ENCODE measurements at regions not wholly inside any gene's neighbourhood (a gene's known extent, or its start where the extent isn't known, plus 50 kb on each side); places are given as distances from the start of the nearest gene placed in this dataset.

DNA sequence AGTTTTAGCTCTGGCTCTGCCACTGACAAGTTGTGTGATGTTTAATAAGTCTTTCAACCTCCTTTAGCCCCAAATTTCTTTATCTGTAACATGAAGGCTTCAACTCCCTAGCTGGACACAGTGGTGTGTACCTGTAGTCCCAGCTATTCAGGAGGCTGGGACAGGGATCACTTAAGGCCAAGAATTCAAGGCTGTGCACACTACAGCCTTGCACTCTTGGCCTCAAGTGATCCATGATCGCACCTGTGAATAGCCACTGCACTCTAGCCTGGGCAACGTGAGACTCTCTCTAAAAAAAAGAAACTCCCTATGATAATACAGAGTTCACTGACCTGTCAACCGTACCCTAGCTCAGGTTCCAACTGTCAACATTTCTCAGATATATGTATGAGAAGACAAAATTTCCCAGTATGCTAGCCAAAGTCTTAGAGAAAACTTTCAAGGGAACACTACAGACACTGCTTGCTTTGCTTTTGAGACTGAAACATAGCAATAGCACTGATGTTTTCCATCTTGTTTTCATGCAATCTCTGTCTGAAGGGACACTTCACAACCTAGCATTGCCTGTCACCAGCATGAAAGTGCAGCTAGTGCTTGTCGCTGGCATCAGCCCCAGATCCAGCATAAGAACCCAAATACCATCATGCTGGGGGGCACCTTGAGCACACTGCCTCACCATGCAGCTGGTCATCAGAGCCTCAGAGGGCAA is 51.6 kb upstream of the PTPN13 start:
- TF ChIP-seq POLR2A (IDR thresholded peaks at IDR 0.05) (no peak), CTCF (IDR thresholded peaks at IDR 0.05) (no peak)

Measured in Peyer's patch (tissue), 4 donors.